ENCODE measurements at regions not wholly inside any gene's neighbourhood (a gene's known extent, or its start where the extent isn't known, plus 50 kb on each side); places are given as distances from the start of the nearest gene placed in this dataset.

- TF ChIP-seq CREB1 (IDR thresholded peaks at IDR 0.05; ENCODE audit: low read depth) = no peak
Measured at GRCh38 chr5:30752015-30752414, 441.5 kb upstream of the CDH6 start.

GRCh38 chr5:30749971-30750370 lies 443.5 kb upstream of the CDH6 start:
- TF ChIP-seq REST (IDR thresholded peaks at IDR 0.05; ENCODE audit: low read depth) (no peak), TEAD4 (IDR thresholded peaks at IDR 0.05) (peak; percentile 44; the same call in 1 of the 2 replicates)

- TF ChIP-seq NFIC (IDR thresholded peaks at IDR 0.05) (no peak), TEAD4 (IDR thresholded peaks at IDR 0.05) (no peak), YY1 (IDR thresholded peaks at IDR 0.05; ENCODE audit: low read depth) (no peak), TCF12 (IDR thresholded peaks at IDR 0.05; ENCODE audit: low read depth) (no peak), TAF1 (IDR thresholded peaks at IDR 0.05; ENCODE audit: low read depth) (no peak), RAD21 (IDR thresholded peaks at IDR 0.05; ENCODE audit: low read depth) (no peak), ZBTB7A (IDR thresholded peaks at IDR 0.05; ENCODE audit: low read depth) (no peak), EGR1 (IDR thresholded peaks at IDR 0.05) (no peak), REST (IDR thresholded peaks at IDR 0.05; ENCODE audit: low read depth) (no peak), MAX (IDR thresholded peaks at IDR 0.05) (no peak), EP300 (IDR thresholded peaks at IDR 0.05; ENCODE audit: borderline replicate concordance) (no peak), USF1 (IDR thresholded peaks at IDR 0.05) (no peak), CREB1 (IDR thresholded peaks at IDR 0.05; ENCODE audit: low read depth) (no peak), CEBPB (IDR thresholded peaks at IDR 0.05) (no peak), FOXM1 (IDR thresholded peaks at IDR 0.05; ENCODE audit: borderline replicate concordance, low read depth) (no peak)
Measured at GRCh38 chr5:30747412-30747811, 446.1 kb upstream of the CDH6 start.

GRCh38 chr5:30736669-30737068 lies 456.8 kb upstream of the CDH6 start:
- no peak for TF ChIP-seq YY1 (IDR thresholded peaks at IDR 0.05; ENCODE audit: low read depth)
- TF ChIP-seq TAF1 (IDR thresholded peaks at IDR 0.05; ENCODE audit: low read depth) = no peak
- no peak for TF ChIP-seq CREB1 (IDR thresholded peaks at IDR 0.05; ENCODE audit: low read depth)
- no peak for TF ChIP-seq CEBPB (IDR thresholded peaks at IDR 0.05)
- TF ChIP-seq FOXM1 (IDR thresholded peaks at IDR 0.05; ENCODE audit: borderline replicate concordance, low read depth) = no peak
- TF ChIP-seq EGR1 (IDR thresholded peaks at IDR 0.05) = no peak
- TF ChIP-seq TEAD4 (IDR thresholded peaks at IDR 0.05) = no peak
- no peak for TF ChIP-seq REST (IDR thresholded peaks at IDR 0.05; ENCODE audit: low read depth)
- no peak for TF ChIP-seq ZBTB7A (IDR thresholded peaks at IDR 0.05; ENCODE audit: low read depth)
- no peak for TF ChIP-seq RAD21 (IDR thresholded peaks at IDR 0.05; ENCODE audit: low read depth)
- TF ChIP-seq NFIC (IDR thresholded peaks at IDR 0.05) = no peak
- TF ChIP-seq USF1 (IDR thresholded peaks at IDR 0.05) = no peak
- TF ChIP-seq EP300 (IDR thresholded peaks at IDR 0.05; ENCODE audit: borderline replicate concordance) = no peak
- TF ChIP-seq MAX (IDR thresholded peaks at IDR 0.05) = no peak
- TF ChIP-seq TCF12 (IDR thresholded peaks at IDR 0.05; ENCODE audit: low read depth) = no peak

- no peak for TF ChIP-seq USF1 (IDR thresholded peaks at IDR 0.05)
- no peak for TF ChIP-seq EP300 (IDR thresholded peaks at IDR 0.05; ENCODE audit: borderline replicate concordance)
Measured at GRCh38 chr5:30734118-30734517, 459.4 kb upstream of the CDH6 start.

Data from Ishikawa (cell line).